Suprapubic skin (tissue), 4 donors: ENCODE measurements at regions not wholly inside any gene's neighbourhood (a gene's known extent, or its start where the extent isn't known, plus 50 kb on each side); places are given as distances from the start of the nearest gene placed in this dataset.

Experiments used
- DNase-seq, 2 donors: peaks; one replicate each; pipeline ENCODE4 v3.0.0-alpha.2; 2019; ENCODE audit warnings: low spot score in 2 of 2
- H3K27ac ChIP-seq: fragments of 200-600 bp; sonication (generic); one replicate; pipeline ENCODE4 v1.5.1; 2019
- H3K27me3 ChIP-seq: fragments of 200-600 bp; sonication (generic); one replicate; pipeline ENCODE4 v1.5.1; 2019
- H3K36me3 ChIP-seq: fragments of 200-600 bp; sonication (generic); one replicate; pipeline ENCODE4 v1.5.1; 2019
- H3K4me1 ChIP-seq: fragments of 200-600 bp; sonication (generic); one replicate; pipeline ENCODE4 v1.5.1; 2019
- H3K4me3 ChIP-seq: fragments of 200-600 bp; sonication (generic); one replicate; pipeline ENCODE4 v1.5.1; 2019; ENCODE audit warnings: mild to moderate bottlenecking
- H3K9me3 ChIP-seq: fragments of 200-600 bp; sonication (generic); one replicate; pipeline ENCODE4 v1.5.1; 2019
- CTCF ChIP-seq, 2 donors: fragments of 200-600 bp in 1 of 2; fragments of 450-650 bp in 1 of 2; sonication (generic) in 1 of 2; IDR thresholded peaks; one replicate each; pipeline ENCODE4 v1.5.1; 2016 to 2019; ENCODE audit warnings: antibody characterized with exemption in 2 of 2, mild to moderate bottlenecking in 1 of 2, moderate library complexity in 1 of 2
- EP300 ChIP-seq: sonication (generic); formaldehyde crosslinking; IDR thresholded peaks from one replicate; pipeline ENCODE4 v1.6.1; 2017; ENCODE audit warnings: antibody characterized with exemption
- POLR2A ChIP-seq, 2 donors: fragments of 450-650 bp; IDR thresholded peaks; one replicate each; pipeline ENCODE4 v1.6.1; 2017; ENCODE audit warnings: antibody characterized with exemption in 2 of 2, mild to moderate bottlenecking in 2 of 2, moderate library complexity in 2 of 2
- POLR2AphosphoS5 ChIP-seq, 3 donors: sonication (generic); formaldehyde crosslinking; IDR thresholded peaks; one replicate each; pipeline ENCODE4 v1.6.1; 2017; ENCODE audit warnings: antibody characterized with exemption in 3 of 3
- WGBS: methylation state at CpG from one replicate; pipeline ENCODE4 v1.1.5; 2018; 5-methylcytosine and 5-hydroxymethylcytosine counted together

GRCh38 chr17:5794881-5795506 is 210.7 kb upstream of the NLRP1 start:
- Histone ChIP-seq H3K9me3 (peaks cover 5% of the 10 kb centered on the region), H3K4me3 (no peak overlapping the region), H3K27me3 (peaks cover 37% of the 10 kb centered on the region), H3K4me1 (no peaks in the 10 kb centered on the region), H3K27ac (no peak overlapping the region), H3K36me3 (no peaks in the 10 kb centered on the region)
- 71% methylated on average over 6 of the region's 6 CpGs for WGBS
- no peak for TF ChIP-seq POLR2A (IDR thresholded peaks at IDR 0.05)
- DNase-seq = no peak

- DNase-seq = no peak
- no peaks in the 10 kb centered on the region for H3K36me3 ChIP-seq
- H3K9me3 ChIP-seq = peaks cover 5% of the 10 kb centered on the region
- TF ChIP-seq POLR2A (IDR thresholded peaks at IDR 0.05) = no peak
- no peak for TF ChIP-seq EP300
- no peak for TF ChIP-seq CTCF (IDR thresholded peaks at IDR 0.05)
- no peak for TF ChIP-seq POLR2AphosphoS5 (IDR thresholded peaks at IDR 0.05)
- no peak overlapping the region for H3K27ac ChIP-seq
- no peak overlapping the region for H3K4me3 ChIP-seq
- 34% methylated on average over 12 of the region's 12 CpGs for WGBS
- H3K4me1 ChIP-seq = no peaks in the 10 kb centered on the region
- peaks cover 50% of the 10 kb centered on the region for H3K27me3 ChIP-seq
These were observed 213.2 kb upstream of the NLRP1 start for GRCh38 chr17:5797447-5798050.

- no peaks in the 10 kb centered on the region for H3K36me3 ChIP-seq
- peaks cover 52% of the 10 kb centered on the region for H3K27me3 ChIP-seq
- TF ChIP-seq POLR2AphosphoS5 (IDR thresholded peaks at IDR 0.05) = no peak
- no peak for TF ChIP-seq POLR2A (IDR thresholded peaks at IDR 0.05)
- no peak for TF ChIP-seq CTCF (IDR thresholded peaks at IDR 0.05)
- TF ChIP-seq EP300 = no peak
- H3K27ac ChIP-seq = no peak overlapping the region
- DNase-seq = no peak
- no peak overlapping the region for H3K4me3 ChIP-seq
- peaks cover 1% of the 10 kb centered on the region for H3K9me3 ChIP-seq
- no peaks in the 10 kb centered on the region for H3K4me1 ChIP-seq
- WGBS = 48% methylated on average over 4 of the region's 4 CpGs
These were observed 213.8 kb upstream of the NLRP1 start for GRCh38 chr17:5798094-5798493.

GRCh38 chr17:5800131-5800530 is 215.8 kb upstream of the NLRP1 start:
- no peak for DNase-seq
- Histone ChIP-seq H3K9me3 (no peaks in the 10 kb centered on the region), H3K27me3 (peaks cover 51% of the 10 kb centered on the region), H3K4me1 (no peaks in the 10 kb centered on the region), H3K36me3 (no peaks in the 10 kb centered on the region), H3K27ac (no peak overlapping the region), H3K4me3 (no peak overlapping the region)
- 63% methylated on average over 9 of the region's 9 CpGs for WGBS
- TF ChIP-seq CTCF (IDR thresholded peaks at IDR 0.05) (no peak), POLR2AphosphoS5 (IDR thresholded peaks at IDR 0.05) (no peak), POLR2A (IDR thresholded peaks at IDR 0.05) (no peak), EP300 (no peak)

GRCh38 chr17:5800646-5801045 is 216.3 kb upstream of the NLRP1 start:
- no peak overlapping the region for H3K4me3 ChIP-seq
- no peaks in the 10 kb centered on the region for H3K9me3 ChIP-seq
- H3K27ac ChIP-seq = no peak overlapping the region
- peaks cover 51% of the 10 kb centered on the region for H3K27me3 ChIP-seq
- 15% methylated on average over 6 of the region's 7 CpGs for WGBS
- no peak for TF ChIP-seq CTCF (IDR thresholded peaks at IDR 0.05)
- TF ChIP-seq POLR2A (IDR thresholded peaks at IDR 0.05) = no peak
- H3K36me3 ChIP-seq = no peaks in the 10 kb centered on the region
- H3K4me1 ChIP-seq = no peaks in the 10 kb centered on the region
- peak in 1 of 2 donors; percentile 53 for DNase-seq

GRCh38 chr17:5804251-5804650 is 219.9 kb upstream of the NLRP1 start:
- no peak for DNase-seq

More at GRCh38 chr17:5804251-5804650, 219.9 kb upstream of the NLRP1 start:
- Histone ChIP-seq H3K27ac (no peak overlapping the region), H3K4me1 (no peaks in the 10 kb centered on the region), H3K4me3 (no peak overlapping the region), H3K9me3 (peaks cover 8% of the 10 kb centered on the region), H3K36me3 (no peaks in the 10 kb centered on the region), H3K27me3 (peaks cover 23% of the 10 kb centered on the region)
- TF ChIP-seq EP300 (no peak), CTCF (IDR thresholded peaks at IDR 0.05) (no peak), POLR2A (IDR thresholded peaks at IDR 0.05) (no peak), POLR2AphosphoS5 (IDR thresholded peaks at IDR 0.05) (no peak)
- WGBS = 74% methylated on average over 5 of the region's 5 CpGs
